Neural progenitor cell (in vitro differentiated cells): ENCODE measurements at regions not wholly inside any gene's neighbourhood (a gene's known extent, or its start where the extent isn't known, plus 50 kb on each side); places are given as distances from the start of the nearest gene placed in this dataset.

Experiments
- DNase-seq: peaks from one replicate; pipeline ENCODE4 v3.0.0-alpha.2; 2016; ENCODE audit warnings: low spot score
- H2AFZ ChIP-seq: fragments of 200-600 bp; sonication (generic); replicated peaks from 2 replicates; pipeline ENCODE4 v1.6.1; 2016; ENCODE audit warnings: antibody characterized with exemption
- H3F3A ChIP-seq: fragments of 200-600 bp; sonication (generic); 2 replicates; pipeline ENCODE4 v1.6.1; 2016; ENCODE audit warnings: antibody characterized with exemption, low read depth
- H3K27ac ChIP-seq: fragments of 200-600 bp; sonication (generic); 2 replicates; pipeline ENCODE4 v1.5.1; 2016; ENCODE audit warnings: mild to moderate bottlenecking
- H3K27me3 ChIP-seq: fragments of 200-600 bp; sonication (generic); 2 replicates; pipeline ENCODE4 v1.6.1; 2016; ENCODE audit warnings: mild to moderate bottlenecking, moderate library complexity
- H3K36me3 ChIP-seq: fragments of 200-600 bp; sonication (generic); 2 replicates; pipeline ENCODE4 v1.5.1; 2016
- H3K4me1 ChIP-seq: fragments of 200-600 bp; sonication (generic); 2 replicates; pipeline ENCODE4 v1.6.1; 2016; ENCODE audit warnings: mixed run types
- H3K4me2 ChIP-seq: fragments of 200-600 bp; sonication (generic); 2 replicates; pipeline ENCODE4 v1.6.1; 2016
- H3K4me3 ChIP-seq: fragments of 200-600 bp; sonication (generic); 2 replicates; pipeline ENCODE4 v1.5.1; 2016
- H3K79me2 ChIP-seq: fragments of 200-600 bp; sonication (generic); 2 replicates; pipeline ENCODE4 v1.6.1; 2016; ENCODE audit warnings: low read depth
- H3K9ac ChIP-seq: fragments of 200-600 bp; sonication (generic); 2 replicates; pipeline ENCODE4 v1.6.1; 2016
- H3K9me3 ChIP-seq: fragments of 200-600 bp; sonication (generic); 2 replicates; pipeline ENCODE4 v1.5.1; 2016; ENCODE audit warnings: low read depth
- H4K20me1 ChIP-seq: fragments of 200-600 bp; sonication (generic); 2 replicates; pipeline ENCODE4 v1.6.1; 2016; ENCODE audit warnings: low read depth
- H3K27ac Mint-ChIP-seq: 3 replicates; pipeline ENCODE4 v1.8.0; 2021; ENCODE audit warnings: mixed read lengths
- H3K27me3 Mint-ChIP-seq: 2 replicates; pipeline ENCODE4 v1.8.0; 2022; ENCODE audit warnings: low read depth, mild to moderate bottlenecking, inconsistent platforms, moderate library complexity, mixed read lengths; ENCODE audit not compliant: insufficient read depth
- H3K36me3 Mint-ChIP-seq: 3 replicates; pipeline ENCODE4 v1.8.0; 2021; ENCODE audit warnings: mixed read lengths
- H3K4me1 Mint-ChIP-seq: 3 replicates; pipeline ENCODE4 v1.8.0; 2021; ENCODE audit warnings: mixed read lengths
- H3K4me3 Mint-ChIP-seq: 3 replicates; pipeline ENCODE4 v1.8.0; 2021; ENCODE audit warnings: mild to moderate bottlenecking, moderate library complexity, mixed read lengths
- H3K9me3 Mint-ChIP-seq: 3 replicates; pipeline ENCODE4 v1.8.0; 2020; ENCODE audit warnings: mixed read lengths
- CTCF ChIP-seq: fragments of 200-600 bp; sonication (generic); IDR thresholded peaks from 2 replicates; pipeline ENCODE4 v1.5.1; 2017; ENCODE audit warnings: antibody characterized with exemption, mild to moderate bottlenecking
- EZH2 ChIP-seq: fragments of 200-600 bp; sonication (generic); IDR thresholded peaks from 2 replicates; pipeline ENCODE4 v1.6.1; 2017; ENCODE audit warnings: antibody characterized with exemption, mild to moderate bottlenecking, moderate library complexity
- EZH2phosphoT487 ChIP-seq: fragments of 200-600 bp; sonication (generic); IDR thresholded peaks from 2 replicates; pipeline ENCODE4 v1.6.1; 2017; ENCODE audit warnings: antibody characterized with exemption

DNA sequence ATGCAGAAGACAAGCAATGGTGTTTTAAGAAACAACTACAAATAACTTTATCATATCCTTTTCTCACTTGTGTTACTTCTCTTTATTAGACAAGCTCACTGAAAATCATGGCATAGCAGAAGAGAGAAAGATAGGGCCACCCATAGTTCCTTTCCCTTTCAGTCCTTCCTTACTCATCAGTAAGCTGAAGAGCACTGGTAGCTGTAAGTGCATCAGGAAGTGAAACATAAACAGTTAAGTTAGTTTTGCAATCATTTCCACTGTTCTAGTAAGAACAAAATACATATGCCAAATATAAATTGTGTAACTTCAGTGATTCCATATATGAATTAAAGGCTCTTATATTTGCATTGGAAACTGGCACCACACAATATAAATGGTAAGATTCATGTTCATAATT is 220.1 kb downstream of the HACE1 start:
- Histone ChIP-seq H3K9me3 (no peaks in the 10 kb centered on the region), H3K4me2 (no peak overlapping the region)
- no peaks in the 10 kb centered on the region for H3K27me3 Mint-ChIP-seq

GRCh38 chr6:104638841-104639290 is 220.9 kb downstream of the HACE1 start:
- Histone ChIP-seq H3K27ac (no peak overlapping the region), H3K4me1 (no peaks in the 10 kb centered on the region), H3K9me3 (no peaks in the 10 kb centered on the region), H4K20me1 (no peaks in the 10 kb centered on the region), H3K79me2 (no peaks in the 10 kb centered on the region), H3K4me2 (no peak overlapping the region), H3K4me3 (no peak overlapping the region), H3K36me3 (no peaks in the 10 kb centered on the region), H3F3A (no peaks in the 10 kb centered on the region), H3K9ac (no peak overlapping the region), H3K27me3 (no peaks in the 10 kb centered on the region), H2AFZ (no peak overlapping the region)
- peaks cover 3% of the 10 kb centered on the region for H3K4me1 Mint-ChIP-seq
- no peak overlapping the region for H3K4me3 Mint-ChIP-seq
- H3K36me3 Mint-ChIP-seq: no peaks in the 10 kb centered on the region
- H3K27ac Mint-ChIP-seq: no peak overlapping the region
- H3K27me3 Mint-ChIP-seq: no peaks in the 10 kb centered on the region
- no peak for DNase-seq
- no peak for TF ChIP-seq EZH2
- TF ChIP-seq CTCF: no peak
- TF ChIP-seq EZH2phosphoT487: no peak
- H3K9me3 Mint-ChIP-seq: peaks cover 3% of the 10 kb centered on the region

More for the DNA sequence above, 220.1 kb downstream of the HACE1 start:
- H3K79me2 ChIP-seq: no peaks in the 10 kb centered on the region
- no peaks in the 10 kb centered on the region for H4K20me1 ChIP-seq
- H3K4me3 ChIP-seq: no peak overlapping the region
- no peak overlapping the region for H2AFZ ChIP-seq
- no peaks in the 10 kb centered on the region for H3K36me3 ChIP-seq
- no peaks in the 10 kb centered on the region for H3K4me1 ChIP-seq
- no peak for DNase-seq
- Mint-ChIP-seq H3K4me3 (no peak overlapping the region), H3K4me1 (peaks cover 3% of the 10 kb centered on the region), H3K27ac (no peak overlapping the region), H3K9me3 (peaks cover 2% of the 10 kb centered on the region), H3K36me3 (no peaks in the 10 kb centered on the region)
- H3K9ac ChIP-seq: no peak overlapping the region
- H3F3A ChIP-seq: no peaks in the 10 kb centered on the region
- no peak overlapping the region for H3K27ac ChIP-seq
- no peak for TF ChIP-seq CTCF
- TF ChIP-seq EZH2: no peak
- no peak for TF ChIP-seq EZH2phosphoT487
- no peaks in the 10 kb centered on the region for H3K27me3 ChIP-seq

DNA sequence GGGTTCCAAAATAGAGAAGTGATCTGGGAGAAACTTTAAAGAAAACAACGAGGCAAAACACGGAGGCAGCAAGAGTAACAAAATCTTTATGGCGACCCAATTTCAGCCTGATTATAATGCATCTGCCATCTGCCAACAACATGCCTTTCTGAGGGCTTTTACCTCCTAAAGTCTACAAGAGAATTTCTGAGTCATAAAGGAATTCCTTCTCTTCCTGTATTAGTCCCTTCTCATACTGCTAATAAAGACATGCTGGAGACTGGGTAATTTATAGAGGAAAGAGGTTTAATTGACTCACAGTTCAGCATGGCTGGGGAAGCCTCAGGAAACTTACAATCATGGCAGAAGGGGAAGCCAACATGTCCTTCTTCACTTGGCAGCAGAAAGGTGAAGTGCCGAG is 226.6 kb downstream of the HACE1 start:
- Mint-ChIP-seq H3K36me3 (no peaks in the 10 kb centered on the region), H3K27ac (no peak overlapping the region), H3K4me3 (no peak overlapping the region), H3K4me1 (no peaks in the 10 kb centered on the region), H3K9me3 (peaks cover 3% of the 10 kb centered on the region), H3K27me3 (no peaks in the 10 kb centered on the region)
- no peak for DNase-seq
- Histone ChIP-seq H3K27me3 (no peaks in the 10 kb centered on the region), H3F3A (no peaks in the 10 kb centered on the region), H3K4me1 (no peaks in the 10 kb centered on the region), H3K27ac (no peak overlapping the region), H4K20me1 (no peaks in the 10 kb centered on the region), H3K79me2 (no peaks in the 10 kb centered on the region), H3K4me3 (no peak overlapping the region), H2AFZ (no peak overlapping the region), H3K4me2 (no peak overlapping the region), H3K36me3 (no peaks in the 10 kb centered on the region), H3K9me3 (no peaks in the 10 kb centered on the region), H3K9ac (no peak overlapping the region)
- TF ChIP-seq EZH2phosphoT487 (no peak), CTCF (no peak), EZH2 (no peak)

DNA sequence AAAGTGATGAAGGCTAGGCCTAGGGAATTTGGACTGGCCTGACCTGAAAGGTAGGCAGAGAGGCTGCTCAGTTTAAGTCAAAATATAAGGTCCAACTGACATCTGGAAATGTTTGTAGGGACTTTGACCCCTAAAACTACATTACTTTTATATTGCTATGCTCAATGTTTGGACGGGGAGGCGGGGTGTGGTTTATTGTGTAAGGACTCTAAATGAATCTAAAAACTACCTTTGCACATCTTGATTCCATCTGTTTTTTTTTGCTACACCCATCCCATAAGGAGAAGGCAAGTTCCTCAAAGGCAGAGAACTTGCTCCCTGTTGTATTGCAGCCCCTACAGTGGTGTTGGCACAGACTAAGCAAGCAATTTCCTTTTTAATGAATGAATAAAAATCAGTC is 227.1 kb downstream of the HACE1 start:
- TF ChIP-seq CTCF (no peak), EZH2phosphoT487 (no peak), EZH2 (no peak)
- H3K9me3 ChIP-seq: no peaks in the 10 kb centered on the region
- H3K27me3 Mint-ChIP-seq: no peaks in the 10 kb centered on the region
- H3K27me3 ChIP-seq: no peaks in the 10 kb centered on the region
- H3K4me2 ChIP-seq: no peak overlapping the region
- H3K27ac Mint-ChIP-seq: no peak overlapping the region
- H4K20me1 ChIP-seq: no peaks in the 10 kb centered on the region
- DNase-seq: no peak
- H3F3A ChIP-seq: no peaks in the 10 kb centered on the region
- H3K4me3 Mint-ChIP-seq: no peak overlapping the region
- no peaks in the 10 kb centered on the region for H3K36me3 Mint-ChIP-seq
- peaks cover 3% of the 10 kb centered on the region for H3K9me3 Mint-ChIP-seq
- no peaks in the 10 kb centered on the region for H3K4me1 ChIP-seq
- H3K36me3 ChIP-seq: no peaks in the 10 kb centered on the region
- no peak overlapping the region for H3K9ac ChIP-seq
- no peak overlapping the region for H3K27ac ChIP-seq
- H2AFZ ChIP-seq: no peak overlapping the region
- no peaks in the 10 kb centered on the region for H3K4me1 Mint-ChIP-seq
- H3K4me3 ChIP-seq: no peak overlapping the region
- H3K79me2 ChIP-seq: no peaks in the 10 kb centered on the region
